Mesothelial cell of epicardium (in vitro differentiated cells): ENCODE measurements at regions not wholly inside any gene's neighbourhood (a gene's known extent, or its start where the extent isn't known, plus 50 kb on each side); places are given as distances from the start of the nearest gene placed in this dataset.

Source experiments
- DNase-seq, 2 experiments: peaks; one replicate each; pipeline ENCODE4 v3.0.0; 2021; ENCODE audit warnings: low spot score in 2 of 2; ENCODE audit not compliant: unreplicated experiment in 2 of 2
- H3K27ac Mint-ChIP-seq: 2 replicates; pipeline ENCODE4 v1.8.0; 2021; ENCODE audit warnings: mixed read lengths
- H3K27me3 Mint-ChIP-seq: 2 replicates; pipeline ENCODE4 v1.8.0; 2021; ENCODE audit warnings: low read depth, mixed read lengths
- H3K36me3 Mint-ChIP-seq: 2 replicates; pipeline ENCODE4 v1.8.0; 2021; ENCODE audit warnings: mixed read lengths
- H3K4me1 Mint-ChIP-seq: 2 replicates; pipeline ENCODE4 v1.8.0; 2021; ENCODE audit warnings: mixed read lengths
- H3K4me3 Mint-ChIP-seq: 2 replicates; pipeline ENCODE4 v1.8.0; 2021; ENCODE audit warnings: mild to moderate bottlenecking, moderate library complexity, mixed read lengths
- H3K9me3 Mint-ChIP-seq: 2 replicates; pipeline ENCODE4 v1.8.0; 2021; ENCODE audit warnings: mixed read lengths
- TF ChIP-seq, protein P1 (sequence below): fragments of 200-600 bp; sonication (generic); IDR thresholded peaks from one replicate; pipeline ENCODE4 v1.5.0; 2021; ENCODE audit warnings: antibody characterized with exemption; ENCODE audit not compliant: unreplicated experiment

DNA sequence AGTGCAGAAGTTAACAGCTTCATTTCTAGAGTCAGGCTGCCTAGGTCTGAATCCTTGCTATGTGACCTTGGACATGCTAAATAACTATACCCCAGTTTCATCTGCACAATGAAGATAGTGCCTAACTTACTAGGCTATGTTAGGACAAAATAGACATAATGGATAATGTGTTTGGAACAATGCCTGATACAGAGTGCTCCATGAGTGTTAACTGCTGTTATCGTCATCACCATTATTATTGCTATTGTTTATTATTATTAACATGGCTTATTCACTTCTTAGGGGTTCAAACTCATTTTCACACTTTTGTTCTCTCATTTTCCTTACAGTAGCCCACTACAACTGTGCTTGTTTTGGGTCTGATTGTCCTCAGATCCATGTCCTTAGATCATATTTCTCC lies 467.7 kb downstream of the SH2D1A start:
- Mint-ChIP-seq H3K27ac (no peak overlapping the region), H3K4me1 (no peaks in the 10 kb centered on the region)

DNA sequence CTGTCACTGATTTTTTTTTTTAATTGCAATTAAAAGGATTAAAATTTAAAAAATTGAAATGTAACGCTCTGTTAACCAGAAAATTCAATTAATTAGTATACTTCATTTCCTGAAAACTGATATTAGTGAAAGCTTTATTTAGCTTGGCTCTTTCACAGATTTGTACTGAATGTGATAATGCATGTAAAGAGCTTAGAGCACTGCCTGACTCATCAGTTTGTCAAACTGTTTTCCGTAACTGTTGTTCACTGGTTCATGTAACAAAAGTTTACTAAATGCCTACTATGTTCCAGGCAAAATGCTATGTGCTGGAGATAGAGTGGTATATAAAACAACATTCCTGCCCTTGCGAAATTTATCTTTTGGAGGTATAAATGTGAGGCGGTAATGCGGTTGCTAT lies 471.7 kb downstream of the SH2D1A start:
- no peak overlapping the region for H3K4me3 Mint-ChIP-seq
- H3K4me1 Mint-ChIP-seq = no peaks in the 10 kb centered on the region
- no peak overlapping the region for H3K27ac Mint-ChIP-seq
- no peaks in the 10 kb centered on the region for H3K27me3 Mint-ChIP-seq
- H3K9me3 Mint-ChIP-seq = no peaks in the 10 kb centered on the region
- TF ChIP-seq, protein P1, sequence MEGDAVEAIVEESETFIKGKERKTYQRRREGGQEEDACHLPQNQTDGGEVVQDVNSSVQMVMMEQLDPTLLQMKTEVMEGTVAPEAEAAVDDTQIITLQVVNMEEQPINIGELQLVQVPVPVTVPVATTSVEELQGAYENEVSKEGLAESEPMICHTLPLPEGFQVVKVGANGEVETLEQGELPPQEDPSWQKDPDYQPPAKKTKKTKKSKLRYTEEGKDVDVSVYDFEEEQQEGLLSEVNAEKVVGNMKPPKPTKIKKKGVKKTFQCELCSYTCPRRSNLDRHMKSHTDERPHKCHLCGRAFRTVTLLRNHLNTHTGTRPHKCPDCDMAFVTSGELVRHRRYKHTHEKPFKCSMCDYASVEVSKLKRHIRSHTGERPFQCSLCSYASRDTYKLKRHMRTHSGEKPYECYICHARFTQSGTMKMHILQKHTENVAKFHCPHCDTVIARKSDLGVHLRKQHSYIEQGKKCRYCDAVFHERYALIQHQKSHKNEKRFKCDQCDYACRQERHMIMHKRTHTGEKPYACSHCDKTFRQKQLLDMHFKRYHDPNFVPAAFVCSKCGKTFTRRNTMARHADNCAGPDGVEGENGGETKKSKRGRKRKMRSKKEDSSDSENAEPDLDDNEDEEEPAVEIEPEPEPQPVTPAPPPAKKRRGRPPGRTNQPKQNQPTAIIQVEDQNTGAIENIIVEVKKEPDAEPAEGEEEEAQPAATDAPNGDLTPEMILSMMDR = no peak
- DNase-seq = no peak
- no peaks in the 10 kb centered on the region for H3K36me3 Mint-ChIP-seq

More for the DNA sequence above, 467.7 kb downstream of the SH2D1A start:
- H3K9me3 Mint-ChIP-seq = peaks cover 27% of the 10 kb centered on the region
- DNase-seq = no peak
- no peaks in the 10 kb centered on the region for H3K36me3 Mint-ChIP-seq
- H3K27me3 Mint-ChIP-seq = no peaks in the 10 kb centered on the region
- TF ChIP-seq, protein P1 = no peak
- H3K4me3 Mint-ChIP-seq = no peak overlapping the region

DNA sequence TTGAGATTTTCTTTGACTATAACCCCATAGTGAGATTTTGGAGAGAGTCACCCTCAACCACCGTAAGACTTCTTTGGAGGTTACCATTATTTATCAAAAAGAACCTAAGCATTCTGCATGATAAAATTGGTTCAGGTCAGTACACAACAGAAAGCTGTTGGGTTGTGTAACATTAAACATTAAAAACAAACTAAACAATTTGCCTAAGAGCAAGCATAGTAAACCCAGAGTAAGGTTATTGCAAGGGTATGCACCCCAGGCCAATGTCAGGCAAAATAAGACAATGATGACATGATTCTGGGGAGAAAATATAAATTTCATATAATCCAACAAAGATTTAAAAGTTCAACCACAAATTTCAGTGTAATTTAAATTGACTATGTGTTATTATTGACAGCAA lies 472.4 kb downstream of the SH2D1A start:
- Mint-ChIP-seq H3K4me3 (no peak overlapping the region), H3K27ac (no peak overlapping the region), H3K27me3 (no peaks in the 10 kb centered on the region), H3K36me3 (no peaks in the 10 kb centered on the region), H3K4me1 (no peaks in the 10 kb centered on the region), H3K9me3 (no peaks in the 10 kb centered on the region)
- TF ChIP-seq, protein P1 = no peak
- no peak for DNase-seq

DNA sequence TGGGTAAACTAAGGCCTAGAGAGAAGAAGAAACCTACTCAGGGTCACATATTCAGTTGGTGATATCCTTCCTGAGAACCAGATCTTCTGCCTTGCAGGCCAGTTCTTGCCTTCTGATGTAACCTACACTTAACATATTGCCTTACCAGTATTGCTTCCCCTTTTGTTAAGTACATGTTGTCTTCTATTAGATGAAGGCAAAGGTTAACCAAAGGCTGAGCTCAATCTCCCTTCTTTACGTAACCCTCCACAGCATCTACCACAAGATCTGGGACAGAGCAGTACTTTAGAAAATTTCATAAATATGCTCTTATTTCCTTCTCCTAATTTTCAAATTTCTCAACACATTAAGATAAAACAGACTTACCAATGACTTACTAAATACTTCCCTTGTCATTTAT lies 474.4 kb downstream of the SH2D1A start:
- H3K4me3 Mint-ChIP-seq = no peak overlapping the region
- TF ChIP-seq, protein P1 = no peak
- H3K36me3 Mint-ChIP-seq = no peaks in the 10 kb centered on the region
- no peaks in the 10 kb centered on the region for H3K4me1 Mint-ChIP-seq
- no peak overlapping the region for H3K27ac Mint-ChIP-seq
- no peak for DNase-seq
- H3K27me3 Mint-ChIP-seq = no peaks in the 10 kb centered on the region
- H3K9me3 Mint-ChIP-seq = no peaks in the 10 kb centered on the region

DNA sequence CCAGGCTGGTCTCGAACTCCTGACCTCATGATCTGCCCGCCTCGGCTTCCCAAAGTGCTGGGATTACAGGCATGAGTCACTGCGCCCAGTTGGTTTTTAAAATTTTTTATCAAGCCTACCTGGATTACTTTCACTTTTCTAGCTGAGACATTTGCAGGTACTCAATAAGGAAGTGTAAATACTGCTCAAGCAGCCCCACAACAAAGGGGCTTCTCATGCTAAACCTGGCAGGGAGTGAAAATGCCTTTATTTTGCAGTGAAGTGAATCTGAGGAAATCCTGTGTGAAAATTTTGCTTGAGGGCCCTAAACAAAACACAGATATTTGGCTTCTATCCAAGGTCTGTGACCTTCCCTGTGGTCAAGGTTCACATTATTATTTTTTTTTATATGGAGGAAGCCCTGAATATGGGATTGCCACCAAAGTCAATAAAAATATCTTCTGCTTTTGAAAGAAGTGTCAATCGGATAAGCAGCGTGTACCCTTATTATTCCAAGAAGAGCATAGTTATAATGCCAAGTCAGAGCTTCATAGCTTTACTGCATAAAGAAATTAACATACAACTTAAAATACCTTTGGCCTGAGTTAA lies 481.0 kb downstream of the SH2D1A start:
- no peak for DNase-seq
- TF ChIP-seq, protein P1 = no peak

DNA sequence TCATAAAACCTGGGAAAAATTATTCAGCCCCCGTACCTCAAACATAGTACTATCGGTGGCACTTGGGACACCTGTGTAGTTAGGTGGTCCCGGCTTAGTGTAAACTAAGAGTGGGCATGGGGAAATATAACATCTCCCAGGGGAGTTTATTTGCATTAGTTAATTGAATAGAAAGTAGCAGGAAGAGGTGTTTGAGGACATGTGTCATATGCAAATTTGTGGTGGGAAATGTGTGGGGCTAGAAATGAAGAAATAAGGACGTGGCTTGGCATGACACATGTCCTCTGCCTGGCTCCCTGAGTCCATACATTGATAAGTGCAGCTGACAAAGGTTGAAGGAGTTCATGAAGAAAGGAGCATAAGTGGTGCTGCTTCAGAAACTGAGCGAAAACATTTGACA lies 483.6 kb downstream of the SH2D1A start:
- DNase-seq = no peak
- H3K36me3 Mint-ChIP-seq = no peaks in the 10 kb centered on the region

More for the DNA sequence above, 481.0 kb downstream of the SH2D1A start:
- no peak overlapping the region for H3K4me3 Mint-ChIP-seq
- no peaks in the 10 kb centered on the region for H3K36me3 Mint-ChIP-seq
- H3K4me1 Mint-ChIP-seq = no peaks in the 10 kb centered on the region
- peaks cover 4% of the 10 kb centered on the region for H3K27me3 Mint-ChIP-seq
- no peak overlapping the region for H3K27ac Mint-ChIP-seq
- H3K9me3 Mint-ChIP-seq = no peaks in the 10 kb centered on the region

More for the DNA sequence above, 483.6 kb downstream of the SH2D1A start:
- no peak overlapping the region for H3K27ac Mint-ChIP-seq
- H3K4me3 Mint-ChIP-seq = no peak overlapping the region
- H3K27me3 Mint-ChIP-seq = peaks cover 4% of the 10 kb centered on the region
- H3K4me1 Mint-ChIP-seq = no peaks in the 10 kb centered on the region
- TF ChIP-seq, protein P1 = no peak
- no peaks in the 10 kb centered on the region for H3K9me3 Mint-ChIP-seq
